Ramos (cell line): ENCODE measurements at regions not wholly inside any gene's neighbourhood (a gene's known extent, or its start where the extent isn't known, plus 50 kb on each side); places are given as distances from the start of the nearest gene placed in this dataset.
"Not testable (repeated sequence)": the region's sequence is repeated elsewhere in the genome, so short reads cannot be mapped to it uniquely, and the experiment has no call there.

Source experiments
- in situ Hi-C: fragments of 300-500 bp; cut with MboI; formaldehyde crosslinking; loops from one replicate; pipeline ENCODE4 v1.14.3; 2022; ENCODE audit warnings: low sequenced_read_pairs; ENCODE audit not compliant: unreplicated experiment

DNA sequence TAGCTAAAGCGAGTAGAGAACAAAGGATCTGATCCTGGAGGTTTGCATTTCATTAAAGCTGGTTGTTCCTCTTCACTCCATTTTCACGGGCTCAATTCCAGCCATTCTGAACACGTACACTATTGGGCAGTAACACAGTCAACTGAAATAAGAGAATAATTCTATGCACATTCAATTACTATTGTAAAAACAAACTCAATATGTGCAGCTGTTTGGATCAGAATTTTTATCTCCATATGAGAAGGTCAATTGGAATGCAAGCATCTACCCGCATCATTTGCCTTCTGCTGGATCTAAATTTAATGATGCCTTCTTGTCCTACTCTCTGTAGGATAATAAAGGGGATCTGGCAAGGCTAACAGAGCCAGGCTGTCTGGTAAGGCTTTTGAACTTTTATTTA lies 562.8 kb upstream of the CCDC179 start:
- in situ Hi-C loops, result no loop called here

DNA sequence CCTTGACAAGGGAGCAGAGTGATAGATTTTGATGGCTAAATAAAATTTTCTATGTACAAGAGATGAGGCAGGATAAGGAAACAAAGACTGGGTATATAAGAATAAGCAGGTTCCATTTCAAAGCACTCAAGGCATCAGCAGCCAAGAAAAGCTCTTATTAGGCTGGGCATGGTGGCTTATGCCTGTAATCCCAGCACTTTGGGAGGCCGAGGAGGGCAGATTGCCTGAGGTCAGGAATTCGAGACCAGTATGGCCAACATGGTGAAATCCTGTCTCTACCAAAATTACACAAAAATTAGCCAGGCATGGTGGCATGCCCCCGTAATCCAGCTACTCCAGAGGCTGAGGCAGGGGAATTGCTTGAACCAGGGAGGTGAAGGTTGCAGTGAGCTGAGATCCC lies 563.4 kb upstream of the CCDC179 start:
- in situ Hi-C loops, result no loop called here

DNA sequence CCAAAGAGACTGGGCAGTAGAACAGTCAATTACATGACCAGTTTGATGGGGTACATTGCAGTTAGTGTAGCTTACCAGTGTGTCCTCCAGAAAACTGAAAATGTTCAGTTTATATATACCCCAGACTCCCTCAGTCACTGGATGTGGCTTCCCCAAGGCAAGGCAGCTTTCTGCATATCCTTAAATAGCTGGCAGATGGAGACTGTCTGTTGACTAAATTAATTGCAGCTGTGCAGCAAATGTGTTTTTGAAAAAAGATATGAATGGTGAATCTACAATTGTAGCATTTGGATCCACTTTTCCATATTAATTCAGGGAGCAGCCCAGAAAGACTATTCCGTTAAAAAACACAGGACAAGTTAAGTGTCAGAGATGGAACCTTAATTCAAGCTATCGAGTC lies 565.1 kb upstream of the CCDC179 start:
- in situ Hi-C loops, result no loop called here

DNA sequence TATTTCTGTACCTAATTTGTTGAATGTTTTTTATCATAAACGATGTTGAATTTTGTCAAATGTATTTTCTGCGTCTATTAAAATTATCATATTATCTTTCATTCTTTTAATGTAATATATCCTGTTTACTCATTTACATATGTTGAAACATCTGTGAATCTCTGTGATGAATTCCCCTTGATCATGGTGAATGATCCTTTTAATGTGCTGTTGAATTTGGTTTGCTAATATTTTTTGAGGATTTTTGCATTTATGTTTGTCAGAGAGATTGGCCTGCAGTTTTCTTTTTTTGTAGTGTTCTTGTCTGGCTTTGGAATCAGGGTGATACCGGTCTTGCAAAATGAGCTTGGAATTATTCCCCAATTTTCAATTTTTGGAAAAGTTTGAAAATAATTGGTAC lies 569.3 kb upstream of the CCDC179 start:
- in situ Hi-C loops, result no loop called here

DNA sequence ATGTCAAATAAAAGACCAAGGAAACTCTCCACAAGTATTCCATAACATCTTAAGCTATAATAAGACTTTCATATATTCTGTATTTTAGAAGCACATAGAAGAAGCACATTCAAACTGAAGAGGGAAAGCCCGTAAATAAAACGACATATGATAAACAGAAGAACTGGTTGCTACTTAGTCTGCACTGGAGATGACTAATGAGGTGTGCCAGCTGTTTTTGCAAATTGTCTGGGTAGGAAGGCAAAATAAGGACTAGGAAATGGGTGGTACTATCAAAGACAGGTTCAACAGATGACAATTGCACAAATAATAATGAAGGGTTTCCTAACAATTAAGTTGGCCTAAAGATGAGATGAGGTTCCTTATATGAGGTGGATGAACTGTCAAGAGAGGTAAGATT lies 593.2 kb upstream of the CCDC179 start:
- in situ Hi-C loops, result no loop called here

DNA sequence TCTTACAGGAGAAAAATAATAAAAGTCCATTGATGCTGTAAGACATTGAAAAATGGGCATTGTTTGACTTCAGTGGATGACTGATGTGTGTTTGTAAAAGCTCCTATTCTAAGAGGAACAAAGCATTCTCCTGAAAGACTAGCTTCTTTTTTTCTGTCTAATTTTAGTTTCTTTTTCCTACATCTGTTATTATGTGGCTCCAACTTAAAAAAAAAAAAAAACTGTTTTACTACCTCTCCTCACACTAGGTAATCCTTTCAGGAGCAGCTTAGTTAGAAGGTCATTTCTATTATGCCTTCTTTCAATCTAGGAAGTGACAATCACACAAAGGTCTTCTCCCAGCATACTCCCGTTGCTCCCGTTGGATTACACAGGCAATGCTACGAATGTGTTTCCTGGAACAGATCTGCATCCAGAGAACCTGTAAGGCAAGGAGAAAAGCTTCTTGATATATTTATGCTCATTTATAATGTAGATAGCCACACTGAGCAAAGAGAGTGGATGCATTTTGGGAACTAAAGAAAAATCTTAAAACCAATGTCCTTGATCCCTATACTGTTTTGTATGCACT lies 595.1 kb upstream of the CCDC179 start:
- in situ Hi-C loops, result no loop called here

DNA sequence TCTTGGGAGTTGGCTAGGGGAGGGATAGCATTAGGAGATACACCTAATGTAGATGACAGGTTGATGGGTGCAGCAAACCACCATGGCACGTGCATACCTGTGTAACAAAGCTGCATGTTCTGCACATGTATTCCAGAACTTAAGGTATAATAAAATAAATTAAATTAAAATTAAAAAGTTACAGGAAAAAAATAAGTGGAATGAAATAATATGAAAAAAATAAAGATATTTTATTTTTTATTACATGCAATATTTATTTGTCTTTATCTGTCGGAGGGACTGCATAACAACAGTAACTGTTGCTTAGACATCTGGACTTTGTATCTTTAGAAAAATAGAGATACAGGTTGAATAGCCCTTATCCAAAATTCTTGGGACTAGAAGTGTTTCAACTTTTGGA lies 597.4 kb upstream of the CCDC179 start:
- in situ Hi-C loops, result no loop called here

DNA sequence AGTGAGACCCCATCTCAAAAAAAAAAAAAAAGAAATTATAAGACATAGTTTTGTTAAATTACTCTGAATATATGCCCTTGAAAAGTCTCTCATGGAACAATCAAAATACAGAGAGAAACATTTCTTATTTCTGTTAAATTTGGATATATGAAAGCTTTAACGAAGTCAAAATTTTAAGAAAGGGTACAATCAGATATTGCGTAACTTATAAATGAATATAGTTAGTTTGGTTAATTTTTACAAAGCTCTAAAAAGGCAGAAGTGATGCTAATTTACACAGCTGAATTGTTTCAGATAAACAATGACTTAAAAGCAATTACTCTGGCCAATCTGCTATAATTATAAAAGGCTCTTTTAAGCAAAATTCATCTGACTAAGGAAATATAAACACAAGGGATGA lies 611.6 kb upstream of the CCDC179 start:
- in situ Hi-C loops, result no loop called here

DNA sequence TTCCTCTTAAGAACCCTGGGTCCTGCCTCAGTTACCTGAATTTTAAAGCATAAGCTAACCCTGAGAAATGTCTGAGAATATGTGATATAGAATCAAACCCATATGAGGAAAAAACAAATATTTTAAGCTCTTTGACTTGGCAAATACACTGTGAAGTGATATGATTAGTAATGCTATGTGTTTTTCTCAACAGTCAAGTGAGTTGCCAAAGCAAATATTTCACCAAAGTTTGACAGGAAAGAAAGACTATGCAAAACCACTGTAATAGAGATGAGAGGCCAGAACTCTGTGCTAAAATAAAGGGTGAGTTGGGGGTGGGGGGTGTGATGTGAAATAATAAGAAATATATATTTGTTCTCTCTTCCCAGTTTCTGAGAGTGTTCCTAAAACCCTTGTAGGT lies 613.5 kb upstream of the CCDC179 start:
- in situ Hi-C loops, result no loop called here

DNA sequence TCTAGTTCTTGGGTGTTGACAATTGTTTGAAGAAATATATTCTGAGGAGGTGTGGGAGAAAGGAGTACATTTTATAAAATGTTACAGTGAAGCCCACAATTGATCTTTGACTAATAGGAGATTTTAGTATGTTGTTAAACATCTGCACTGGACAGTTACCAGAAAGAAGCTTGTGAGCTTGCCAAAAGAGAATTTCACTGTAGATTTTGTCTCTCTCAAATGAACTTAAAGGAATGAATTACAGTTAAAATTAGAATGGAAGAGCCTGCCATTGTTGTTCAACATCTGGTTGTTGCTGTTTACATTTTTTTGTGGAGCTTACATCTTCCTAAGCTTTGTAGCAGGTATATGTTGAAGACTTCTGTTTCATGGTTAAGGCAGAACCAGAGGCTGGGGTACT lies 620.5 kb upstream of the CCDC179 start:
- in situ Hi-C loops, result no loop called here

DNA sequence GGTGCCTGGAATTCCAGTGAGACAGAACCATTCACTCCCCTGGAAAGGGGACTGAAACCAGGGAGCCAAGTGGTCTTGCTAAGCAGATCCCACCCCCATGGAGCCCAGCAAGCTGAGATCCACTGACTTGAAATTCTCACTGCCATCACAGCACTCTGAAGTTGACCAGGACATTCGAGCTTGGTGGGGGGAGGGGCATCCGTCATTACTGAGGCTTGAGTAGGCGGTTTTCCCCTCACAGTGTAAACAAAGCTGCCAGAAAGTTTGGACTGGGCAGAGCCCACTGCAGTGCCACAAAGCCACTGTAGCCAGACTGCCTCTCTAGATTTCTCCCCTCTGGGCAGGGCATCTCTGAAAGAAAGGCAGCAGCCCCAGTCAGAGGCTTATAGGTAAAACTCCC lies 623.9 kb upstream of the CCDC179 start:
- in situ Hi-C loops, result not testable (repeated sequence)

DNA sequence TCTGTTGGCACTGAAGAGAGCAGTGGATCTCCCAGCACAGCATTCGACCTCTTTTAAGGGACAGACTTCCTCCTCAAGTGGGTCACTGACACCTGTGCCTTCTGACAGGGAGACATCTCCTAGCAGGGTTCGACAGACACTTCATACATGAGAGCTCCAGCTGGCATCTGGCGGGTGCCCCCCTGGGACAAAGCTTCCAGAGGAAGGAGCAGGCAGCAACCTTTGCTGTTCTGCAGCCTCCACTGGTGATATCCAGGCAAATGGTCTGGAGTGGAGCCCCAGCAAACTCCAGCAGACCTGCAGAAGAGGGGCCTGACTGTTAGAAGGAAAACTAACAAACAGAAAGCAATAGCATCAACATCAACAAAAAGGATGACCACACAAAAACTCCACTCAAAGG lies 624.3 kb upstream of the CCDC179 start:
- in situ Hi-C loops, result not testable (repeated sequence)

DNA sequence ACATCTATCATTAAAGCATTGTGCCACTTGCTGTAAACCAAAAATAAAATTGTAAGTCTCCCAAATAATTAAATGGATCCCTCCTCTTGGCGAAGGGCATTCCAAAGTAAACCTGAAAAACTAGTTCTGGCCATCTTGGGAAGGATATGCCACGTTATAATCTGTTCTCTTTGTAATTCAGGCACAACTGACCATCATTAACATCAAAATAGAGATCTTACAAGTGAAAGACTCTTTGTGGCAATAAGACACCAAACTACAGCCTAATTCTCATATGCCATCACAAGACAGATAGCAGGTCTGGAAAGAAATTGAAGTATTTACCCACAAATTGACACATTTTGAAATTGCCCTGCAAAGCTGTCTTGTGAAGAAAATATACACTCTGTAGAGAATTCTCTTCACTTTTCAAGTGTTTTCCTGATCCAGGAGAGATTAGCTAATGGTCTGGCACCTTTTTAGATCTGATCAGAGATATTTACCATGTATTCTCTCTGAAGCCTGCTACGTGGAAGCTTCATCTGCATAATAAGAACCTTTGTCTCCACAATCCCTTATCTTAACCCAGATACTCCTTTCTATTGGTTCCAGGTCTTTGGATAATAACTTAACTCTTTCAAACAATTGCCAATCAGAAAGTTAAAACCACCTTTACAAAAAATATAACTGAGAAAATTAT lies 630.4 kb upstream of the CCDC179 start:
- in situ Hi-C loops, result no loop called here

DNA sequence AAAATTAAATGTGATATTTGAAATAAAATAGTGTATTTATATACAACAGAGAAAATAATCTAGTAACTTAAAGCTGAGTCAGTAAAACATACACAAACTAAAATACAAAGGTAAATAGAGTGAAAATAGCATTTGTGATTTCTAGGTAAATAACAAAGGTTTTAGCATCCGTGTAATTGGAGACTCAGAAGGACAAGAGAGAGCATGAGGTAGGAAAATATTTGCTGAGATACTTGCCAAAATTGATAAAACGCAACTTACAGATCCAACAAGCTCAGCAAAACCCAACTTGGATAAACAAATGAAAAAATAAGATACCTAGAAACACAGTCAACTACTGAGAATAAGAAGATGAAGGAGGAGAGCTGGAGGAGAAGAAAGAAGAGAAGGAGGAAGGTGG lies 634.7 kb upstream of the CCDC179 start:
- in situ Hi-C loops, result no loop called here

DNA sequence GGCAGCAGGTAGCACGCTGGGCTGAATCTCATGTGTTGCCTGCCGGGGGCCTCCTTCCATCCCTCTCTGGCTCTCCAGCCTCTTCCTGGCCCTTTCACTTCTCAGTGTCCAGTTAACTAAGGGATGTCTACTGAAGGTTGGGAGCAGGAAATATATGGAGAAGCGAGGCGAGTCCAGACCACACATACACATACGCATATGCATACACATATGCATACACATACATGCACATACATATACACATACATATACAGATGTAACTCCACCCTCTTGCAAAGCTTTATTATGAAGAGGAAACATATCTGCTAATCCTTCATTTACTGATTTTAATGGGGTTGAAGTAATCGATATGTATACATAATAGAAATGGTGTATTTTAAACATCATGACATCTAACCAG lies 636.1 kb upstream of the CCDC179 start:
- in situ Hi-C loops, result no loop called here

DNA sequence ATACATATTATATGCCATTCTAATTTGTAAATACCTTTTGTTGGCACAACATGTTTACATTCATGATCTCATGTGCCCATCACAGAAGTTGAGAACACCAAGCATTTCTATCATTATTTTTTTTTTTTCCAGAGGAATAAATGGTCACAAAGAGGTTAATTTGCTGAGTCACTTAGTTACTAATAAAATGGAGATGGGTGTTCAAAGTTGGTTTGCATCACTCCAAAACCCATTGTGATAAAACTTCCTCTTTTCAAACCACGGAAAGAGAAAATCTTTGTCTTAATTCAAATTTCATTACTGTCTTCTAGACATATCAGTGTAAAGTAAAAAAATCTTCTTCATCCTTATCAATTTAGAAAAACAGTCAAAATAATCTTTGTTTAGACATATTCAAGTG lies 636.8 kb upstream of the CCDC179 start:
- in situ Hi-C loops, result no loop called here

DNA sequence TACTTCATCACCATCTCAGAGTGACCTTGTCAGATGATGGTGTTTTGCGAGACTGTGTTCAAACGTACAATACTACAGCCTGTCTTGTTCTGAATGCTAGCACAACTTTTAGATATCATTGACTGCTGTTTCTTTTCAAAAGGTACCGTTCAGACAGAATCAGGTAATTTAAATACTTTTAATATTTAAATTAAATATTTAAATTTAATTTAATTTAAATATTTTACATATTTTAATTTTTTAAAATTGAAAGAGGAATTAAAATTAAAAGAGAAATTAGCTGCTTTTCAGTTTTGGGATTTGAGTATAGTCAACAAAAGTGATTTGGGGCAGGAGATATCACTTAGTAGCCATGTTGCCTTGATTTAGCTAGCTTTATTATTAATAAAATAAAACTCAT lies 642.1 kb upstream of the CCDC179 start:
- in situ Hi-C loops, result no loop called here

DNA sequence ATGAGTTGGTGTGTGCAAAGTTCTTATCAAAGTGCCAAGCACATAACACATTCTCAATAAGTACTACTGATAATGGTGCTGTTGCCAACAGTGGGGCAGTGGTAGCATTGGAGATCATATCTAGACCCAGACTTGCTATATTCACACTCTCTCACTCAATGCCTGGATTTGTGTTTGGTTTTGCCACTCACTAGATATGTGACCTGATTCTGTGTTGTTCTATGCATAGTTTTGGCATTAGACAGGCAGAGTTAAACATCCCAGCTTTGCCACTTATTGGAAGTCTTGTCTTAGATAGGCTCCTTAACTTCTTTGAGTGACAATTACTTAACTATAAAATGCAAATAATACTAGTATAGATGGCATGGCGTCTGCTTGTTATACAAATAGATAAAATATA lies 642.6 kb upstream of the CCDC179 start:
- in situ Hi-C loops, result no loop called here

DNA sequence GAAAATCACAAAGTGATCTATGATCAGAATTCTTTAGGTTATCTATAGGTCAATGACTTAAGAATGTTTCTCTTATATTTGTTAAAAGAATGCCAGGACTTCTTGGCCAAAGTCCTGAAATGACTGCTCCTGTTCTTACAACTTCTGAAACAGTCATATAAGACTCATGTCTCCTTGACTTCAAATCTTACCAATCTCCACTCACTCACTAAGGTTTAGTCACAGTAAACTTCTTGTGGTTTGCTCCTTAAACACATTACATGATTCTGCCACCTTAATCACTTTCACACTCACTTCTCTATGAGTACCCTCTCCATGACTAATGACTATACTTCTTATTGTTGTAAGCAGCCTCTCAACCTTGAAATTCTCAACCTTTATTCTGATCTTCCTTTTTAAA lies 648.7 kb upstream of the CCDC179 start:
- in situ Hi-C loops, result no loop called here

DNA sequence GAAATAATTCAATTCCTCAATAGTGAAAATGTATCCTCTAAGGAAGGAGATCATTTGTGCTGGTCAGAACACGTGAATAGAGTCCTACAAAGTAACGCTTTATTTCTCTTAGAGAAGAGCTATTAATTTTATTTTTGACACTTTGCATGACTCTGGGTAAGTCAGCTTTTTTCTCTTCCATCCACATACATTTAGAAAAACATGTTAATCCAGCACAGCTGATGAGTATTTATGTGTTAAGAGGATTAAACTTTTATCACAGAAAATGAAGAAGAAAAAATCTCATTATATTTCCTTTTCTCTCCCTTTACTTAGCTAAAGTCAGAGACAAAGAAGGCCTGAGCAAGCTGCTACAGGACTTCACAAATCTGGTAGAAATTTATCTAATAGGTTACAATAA lies 649.5 kb upstream of the CCDC179 start:
- in situ Hi-C loops, result no loop called here

DNA sequence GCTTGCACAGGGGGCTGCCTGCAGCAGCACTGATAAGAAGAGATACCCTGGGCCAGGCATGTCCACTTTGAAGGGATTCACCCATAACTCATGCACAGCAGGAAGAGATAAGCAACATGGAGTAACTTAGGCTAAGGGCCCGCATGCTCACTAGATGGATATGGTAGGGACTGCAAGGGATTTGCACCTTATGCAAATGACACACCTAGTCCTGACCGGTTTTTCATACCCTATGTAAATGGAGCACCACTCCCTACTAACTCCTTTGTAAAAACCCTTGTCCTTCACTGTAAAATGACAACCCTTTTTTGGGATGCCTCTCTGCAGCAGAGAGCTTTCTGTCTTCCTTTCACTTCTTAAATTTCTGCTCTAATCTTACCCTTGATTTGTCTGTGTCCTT lies 658.9 kb upstream of the CCDC179 start:
- in situ Hi-C loops, result no loop called here

DNA sequence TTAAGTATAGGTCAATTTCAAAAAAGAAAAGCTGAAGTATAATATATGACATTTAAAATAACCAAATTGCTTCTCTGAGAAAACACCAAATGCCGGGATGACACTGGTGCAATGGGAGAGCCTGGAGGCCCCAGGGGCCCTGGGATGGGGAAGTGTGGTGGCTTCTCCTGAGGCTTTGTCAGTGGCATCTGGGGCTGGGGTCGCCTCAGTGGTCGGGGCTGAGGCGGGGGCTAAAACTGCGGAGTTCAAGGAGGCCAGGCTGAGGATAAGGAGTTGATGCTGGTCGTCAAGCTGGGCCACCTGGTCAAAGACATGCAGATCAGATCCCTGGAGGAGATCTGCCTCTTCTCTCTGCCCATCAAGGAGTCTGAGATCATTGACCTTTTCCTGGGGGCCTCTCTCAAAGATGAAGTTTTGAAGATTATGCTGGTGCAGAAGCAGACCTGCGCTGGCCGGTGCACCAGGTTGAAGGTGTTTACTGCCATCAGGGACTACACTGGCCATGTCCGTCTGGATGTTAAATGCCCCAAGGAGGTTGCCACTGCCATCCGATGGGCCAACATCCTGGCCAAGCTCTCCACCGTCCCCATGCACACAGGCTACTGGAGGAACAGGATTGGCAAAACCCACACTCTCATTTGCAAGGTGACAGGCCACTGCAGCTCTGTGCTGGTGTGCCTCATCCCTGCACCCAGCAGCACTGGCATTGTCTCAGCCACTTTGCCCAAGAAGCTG lies 660.1 kb upstream of the CCDC179 start:
- in situ Hi-C loops, result no loop called here
